H9 (cell line): ENCODE measurements at regions not wholly inside any gene's neighbourhood (a gene's known extent, or its start where the extent isn't known, plus 50 kb on each side); places are given as distances from the start of the nearest gene placed in this dataset.

Experiments
- DNase-seq: peaks from one replicate; pipeline ENCODE4 v3.0.0-alpha.2; 2017
- H2AFZ ChIP-seq: one replicate; pipeline ENCODE4 v1.6.1; 2013; ENCODE audit warnings: mild to moderate bottlenecking, low read length, control low read depth, moderate library complexity
- H2AK5ac ChIP-seq: 2 replicates; pipeline ENCODE4 v1.6.1; 2013; ENCODE audit warnings: low read length, control low read depth, mixed read lengths; ENCODE audit not compliant: insufficient read length
- H2BK120ac ChIP-seq: one replicate; pipeline ENCODE4 v1.6.1; 2013; ENCODE audit warnings: low read depth, mild to moderate bottlenecking, low read length, control low read depth, inconsistent platforms; ENCODE audit not compliant: poor library complexity, severe bottlenecking
- H2BK12ac ChIP-seq: 2 replicates; pipeline ENCODE4 v1.6.1; 2013; ENCODE audit warnings: low read length, control low read depth, mixed read lengths, low read depth; ENCODE audit not compliant: insufficient read length
- H2BK15ac ChIP-seq: 2 replicates; pipeline ENCODE4 v1.6.1; 2013; ENCODE audit warnings: low read depth, low read length, control low read depth
- H2BK20ac ChIP-seq: one replicate; pipeline ENCODE4 v1.6.1; 2013; ENCODE audit warnings: low read depth, mild to moderate bottlenecking, low read length, control low read depth, inconsistent platforms; ENCODE audit not compliant: poor library complexity, severe bottlenecking
- H2BK5ac ChIP-seq: 2 replicates; pipeline ENCODE4 v1.6.1; 2013; ENCODE audit warnings: low read length, control low read depth, mixed read lengths; ENCODE audit not compliant: insufficient read length
- H3K14ac ChIP-seq: 2 replicates; pipeline ENCODE4 v1.6.1; 2013; ENCODE audit warnings: low read length, control low read depth; ENCODE audit not compliant: insufficient read depth
- H3K18ac ChIP-seq: 2 replicates; pipeline ENCODE4 v1.6.1; 2013; ENCODE audit warnings: low read depth, mild to moderate bottlenecking, mixed read lengths, low read length, control low read depth; ENCODE audit not compliant: insufficient read length
- H3K23ac ChIP-seq: 2 replicates; pipeline ENCODE4 v1.6.1; 2013; ENCODE audit warnings: low read length, control low read depth, mixed read lengths, low read depth; ENCODE audit not compliant: insufficient read length
- H3K23me2 ChIP-seq: 2 replicates; pipeline ENCODE4 v1.6.1; 2013; ENCODE audit warnings: low read depth, mild to moderate bottlenecking, mixed read lengths, low read length, control low read depth; ENCODE audit not compliant: insufficient read length, poor library complexity, severe bottlenecking
- H3K27ac ChIP-seq: 2 replicates; pipeline ENCODE4 v1.5.1; 2013; ENCODE audit warnings: low read length, control low read depth, mixed read lengths, low read depth; ENCODE audit not compliant: insufficient read length
- H3K27me3 ChIP-seq: 2 replicates; pipeline ENCODE4 v1.6.1; 2013; ENCODE audit warnings: low read length, control low read depth, inconsistent platforms; ENCODE audit not compliant: insufficient read depth
- H3K4ac ChIP-seq: 2 replicates; pipeline ENCODE4 v1.6.1; 2013; ENCODE audit warnings: low read depth, mild to moderate bottlenecking, control low read depth, inconsistent platforms, low read length, moderate library complexity
- H3K4me1 ChIP-seq: 2 replicates; pipeline ENCODE4 v1.6.1; 2013; ENCODE audit warnings: low read length, control low read depth, inconsistent platforms; ENCODE audit not compliant: insufficient read depth
- H3K4me2 ChIP-seq: 2 replicates; pipeline ENCODE4 v1.6.1; 2013; ENCODE audit warnings: low read length, control low read depth, mixed read lengths; ENCODE audit not compliant: insufficient read length, insufficient read depth
- H3K56ac ChIP-seq: 2 replicates; pipeline ENCODE4 v1.6.1; 2013; ENCODE audit warnings: low read depth, mild to moderate bottlenecking, mixed read lengths, low read length, control low read depth; ENCODE audit not compliant: insufficient read length
- H3K79me1 ChIP-seq: 2 replicates; pipeline ENCODE4 v1.6.1; 2013; ENCODE audit warnings: low read depth, mild to moderate bottlenecking, moderate library complexity, low read length, control low read depth, inconsistent platforms; ENCODE audit not compliant: insufficient read depth, poor library complexity, severe bottlenecking
- H3K79me2 ChIP-seq: 2 replicates; pipeline ENCODE4 v1.6.1; 2013; ENCODE audit warnings: low read length, control low read depth, inconsistent platforms; ENCODE audit not compliant: insufficient read depth
- H3K9ac ChIP-seq: 2 replicates; pipeline ENCODE4 v1.6.1; 2013; ENCODE audit warnings: low read length, control low read depth, mixed read lengths; ENCODE audit not compliant: insufficient read length; ENCODE audit errors: extremely low read depth
- H3K9me3 ChIP-seq: one replicate; pipeline ENCODE4 v1.6.1; 2013; ENCODE audit warnings: low read depth, low read length, inconsistent platforms; ENCODE audit not compliant: control insufficient read depth
- H3T11ph ChIP-seq: one replicate; pipeline ENCODE4 v1.6.1; 2013; ENCODE audit warnings: mild to moderate bottlenecking, low read length, control low read depth, inconsistent platforms
- H4K20me1 ChIP-seq: one replicate; pipeline ENCODE4 v1.6.1; 2013; ENCODE audit not compliant: control insufficient read depth, insufficient read length, insufficient read depth
- H4K5ac ChIP-seq: 2 replicates; pipeline ENCODE4 v1.6.1; 2013; ENCODE audit warnings: low read depth, mild to moderate bottlenecking, mixed read lengths, low read length, control low read depth; ENCODE audit not compliant: insufficient read length
- H4K8ac ChIP-seq: replicated peaks from 2 replicates; pipeline ENCODE4 v1.6.1; 2013; ENCODE audit warnings: low read length, control low read depth, mixed read lengths, low read depth; ENCODE audit not compliant: insufficient read length
- H4K91ac ChIP-seq: 2 replicates; pipeline ENCODE4 v1.6.1; 2013; ENCODE audit warnings: low read depth, mild to moderate bottlenecking, moderate library complexity, mixed read lengths, low read length, control low read depth; ENCODE audit not compliant: insufficient read length
- H3K27ac Mint-ChIP-seq, 3 experiments: 2 replicates in 2 of 3; 3 replicates in 1 of 3; pipeline ENCODE4 v1.8.0; 2020 to 2021; ENCODE audit warnings: mixed read lengths in 3 of 3, mild to moderate bottlenecking in 1 of 3, moderate library complexity in 1 of 3
- H3K27me3 Mint-ChIP-seq: 2 replicates; pipeline ENCODE4 v1.8.0; 2021; ENCODE audit warnings: low read depth, mild to moderate bottlenecking, moderate library complexity, mixed read lengths
- H3K36me3 Mint-ChIP-seq, 3 experiments: 2 replicates in 2 of 3; 3 replicates in 1 of 3; pipeline ENCODE4 v1.8.0; 2020 to 2021; ENCODE audit warnings: low read depth in 3 of 3, mixed read lengths in 3 of 3; ENCODE audit not compliant: insufficient read depth in 1 of 3
- H3K4me1 Mint-ChIP-seq, 2 experiments: 2 replicates each; pipeline ENCODE4 v1.8.0; 2020; ENCODE audit warnings: mixed read lengths in 2 of 2
- H3K4me3 Mint-ChIP-seq, 2 experiments: 2 replicates in 1 of 2; 3 replicates in 1 of 2; pipeline ENCODE4 v1.8.0; 2020 to 2021; ENCODE audit warnings: mild to moderate bottlenecking in 2 of 2, mixed read lengths in 2 of 2, moderate library complexity in 1 of 2
- H3K9me3 Mint-ChIP-seq, 2 experiments: 2 replicates in 1 of 2; 3 replicates in 1 of 2; pipeline ENCODE4 v1.8.0; 2020; ENCODE audit warnings: mild to moderate bottlenecking in 2 of 2, mixed read lengths in 2 of 2, moderate library complexity in 1 of 2
- CTCF ChIP-seq: fragments of 200-600 bp; sonication (generic); conservative IDR thresholded peaks from 3 replicates; pipeline ENCODE4 v1.8.0; 2021; ENCODE audit warnings: antibody characterized with exemption, mild to moderate bottlenecking

- H3K4me1 Mint-ChIP-seq: peaks cover 8 to 15% of the 10 kb centered on the region in 2 experiments; a peak in 3 of 4 replicates
- no peaks in the 10 kb centered on the region for H3K79me2 ChIP-seq
- H3K14ac ChIP-seq: no peak overlapping the region
- no peak overlapping the region for H3K4ac ChIP-seq
- no peak for DNase-seq
- no peak for TF ChIP-seq CTCF
- H3K18ac ChIP-seq: no peak overlapping the region
- H4K5ac ChIP-seq: no peak overlapping the region
- no peaks in the 10 kb centered on the region for H3K23me2 ChIP-seq
- H2BK5ac ChIP-seq: no peak overlapping the region
- H4K20me1 ChIP-seq: no peaks in the 10 kb centered on the region
- peaks cover 1 to 4% (median 2%) of the 10 kb centered on the region in 3 experiments; a peak in 4 of 7 replicates for H3K36me3 Mint-ChIP-seq
- no peak overlapping the region for H2BK20ac ChIP-seq
- H4K91ac ChIP-seq: no peak overlapping the region
- no peaks in the 10 kb centered on the region for H3K27me3 ChIP-seq
- H2BK12ac ChIP-seq: no peak overlapping the region
- H2AK5ac ChIP-seq: no peak overlapping the region
- H3T11ph ChIP-seq: no peak overlapping the region
- H3K9me3 Mint-ChIP-seq: peaks cover 2 to 6% of the 10 kb centered on the region in 2 experiments; a peak in 3 of 5 replicates
- H2BK15ac ChIP-seq: no peak overlapping the region
- H4K8ac ChIP-seq: no peak overlapping the region
- H3K79me1 ChIP-seq: no peaks in the 10 kb centered on the region
- no peak overlapping the region for H3K9ac ChIP-seq
- no peak overlapping the region for H3K23ac ChIP-seq
- H3K9me3 ChIP-seq: no peaks in the 10 kb centered on the region
- no peak overlapping the region for H3K27ac ChIP-seq
- H2BK120ac ChIP-seq: no peak overlapping the region
- H3K4me2 ChIP-seq: no peak overlapping the region
- H3K27ac Mint-ChIP-seq: no peak overlapping the region
- H3K56ac ChIP-seq: no peak overlapping the region
- no peaks in the 10 kb centered on the region; the same call in 1 of the 2 replicates for H3K4me1 ChIP-seq
- H3K4me3 Mint-ChIP-seq: no peak overlapping the region
- no peaks in the 10 kb centered on the region for H3K27me3 Mint-ChIP-seq
- no peak overlapping the region for H2AFZ ChIP-seq
Measured at GRCh38 chr4:188958346-188958745, 819.1 kb downstream of the TRIML1 start.
